ENCODE measurements at regions not wholly inside any gene's neighbourhood (a gene's known extent, or its start where the extent isn't known, plus 50 kb on each side); places are given as distances from the start of the nearest gene placed in this dataset.

- no peak for DNase-seq (ENCODE audit: low spot score)
Measured at GRCh38 chr21:24729568-24729967, 877.7 kb downstream of the MRPL39 start.

DNA sequence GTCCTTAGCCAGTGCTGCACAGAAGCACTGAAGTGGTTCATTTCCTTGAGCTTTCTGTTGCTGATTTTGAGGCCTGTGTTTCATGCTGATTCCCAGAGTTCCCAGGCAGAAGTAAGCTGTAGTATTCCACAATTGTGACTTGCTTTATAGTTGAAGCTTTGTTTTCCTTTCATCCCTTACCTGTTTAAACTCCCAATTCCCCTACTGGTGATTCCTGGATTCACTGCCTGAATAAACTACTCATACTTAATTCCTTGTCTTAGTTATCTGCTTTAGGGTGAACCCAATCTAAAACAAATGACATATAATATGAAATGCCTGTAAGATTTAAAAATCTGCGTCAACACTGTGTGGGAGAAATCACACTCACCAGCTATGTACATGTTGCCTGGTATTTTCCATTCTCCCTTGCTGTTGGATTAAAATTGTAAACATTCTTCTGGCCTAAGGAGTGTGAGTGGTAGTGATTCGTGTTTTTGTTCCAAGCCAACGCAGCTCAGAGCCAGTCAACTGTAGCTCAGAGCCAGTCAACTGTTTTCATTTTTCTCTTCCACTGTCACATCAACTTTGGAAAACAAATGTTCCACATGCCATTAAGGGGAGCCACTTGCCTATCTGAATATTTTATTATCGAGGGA lies 879.4 kb downstream of the MRPL39 start:
- DNase-seq (ENCODE audit: low spot score) = no peak

- no peak for DNase-seq (ENCODE audit: low spot score)
Measured at GRCh38 chr21:24716281-24716918, 890.9 kb downstream of the MRPL39 start.

DNA sequence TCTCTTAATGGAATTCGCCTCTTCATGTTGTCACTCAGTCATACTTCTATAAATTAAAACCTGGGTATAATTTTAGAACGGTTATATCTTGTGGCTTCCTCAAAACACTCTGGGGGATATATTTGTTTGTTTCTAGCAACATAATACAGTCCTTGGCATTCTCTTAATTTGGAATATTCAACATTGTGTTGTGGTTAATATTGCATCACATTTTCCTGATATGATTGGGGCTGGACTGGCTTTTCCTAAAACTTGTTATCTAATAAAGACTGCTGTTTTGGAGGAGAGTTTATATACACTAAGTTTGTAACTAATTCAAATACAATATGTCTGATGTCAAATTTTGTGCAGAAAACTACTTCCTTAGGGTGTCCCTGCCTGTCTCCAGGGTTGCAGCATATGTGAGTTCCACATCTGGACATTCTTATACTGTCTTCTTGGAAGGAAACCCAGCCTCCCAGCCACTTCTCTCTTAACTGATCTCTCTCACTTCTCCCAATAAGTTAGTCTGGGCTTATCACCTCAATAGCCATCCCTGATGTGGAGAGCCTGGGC lies 892.6 kb downstream of the MRPL39 start:
- no peak for DNase-seq (ENCODE audit: low spot score)

DNA sequence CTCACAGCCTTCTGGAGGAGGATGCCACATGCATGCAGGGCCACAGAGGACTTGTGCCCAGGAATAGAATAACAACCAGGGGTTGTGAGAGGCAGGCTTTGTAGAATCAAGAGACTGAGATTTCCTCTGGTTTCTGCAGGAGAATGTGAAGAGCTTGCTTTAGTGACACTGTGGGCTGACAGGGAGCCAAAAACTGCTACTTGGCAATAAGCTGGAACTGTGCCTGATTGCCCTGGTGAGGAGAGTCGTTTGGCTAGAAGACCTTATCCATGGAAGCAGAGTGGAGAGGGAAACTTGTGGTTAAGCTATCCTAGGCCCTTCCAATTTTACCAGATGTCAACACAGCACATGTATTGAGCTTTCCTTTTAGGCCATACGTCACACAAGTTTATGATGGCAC lies 902.1 kb downstream of the MRPL39 start:
- no peak for DNase-seq (ENCODE audit: low spot score)

DNA sequence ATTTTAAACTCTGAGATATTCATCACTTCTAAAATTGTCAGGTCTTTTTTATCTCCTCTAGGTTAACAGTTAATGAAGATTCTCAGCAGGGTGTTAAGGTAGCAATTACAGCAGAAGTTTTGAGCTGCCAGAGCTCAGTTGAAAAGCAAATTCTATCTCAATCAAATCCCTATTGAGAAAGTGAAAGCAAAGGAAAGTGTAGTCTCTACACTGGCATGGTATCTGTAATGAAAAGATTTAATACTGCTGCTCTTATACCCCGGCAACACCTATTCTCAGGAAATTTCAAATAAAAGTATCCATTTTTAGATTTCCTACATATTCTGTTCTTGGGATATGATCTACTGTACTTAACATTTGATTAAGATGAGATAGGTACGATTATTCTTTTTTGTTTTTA lies 913.5 kb downstream of the MRPL39 start:
- DNase-seq (ENCODE audit: low spot score) = no peak

DNA sequence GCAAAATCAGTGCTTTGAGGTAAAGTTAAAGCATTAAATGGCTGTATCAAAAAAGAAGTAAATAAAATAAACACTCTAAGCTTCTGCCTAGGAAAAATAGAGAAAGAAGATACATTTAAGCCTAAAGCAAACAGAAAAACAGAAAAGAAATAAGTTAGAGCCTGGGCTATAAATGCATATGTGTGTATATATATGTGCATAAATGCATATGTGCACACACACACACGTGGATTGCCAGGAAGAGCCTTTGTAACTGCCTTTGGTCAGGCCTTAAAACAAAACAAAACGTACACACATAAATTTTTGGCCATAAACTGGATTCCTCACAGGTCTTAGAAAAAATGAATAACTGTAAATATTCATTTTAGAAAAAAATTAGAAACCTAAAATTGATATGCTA lies 925.8 kb downstream of the MRPL39 start:
- DNase-seq (ENCODE audit: low spot score) = no peak

DNA sequence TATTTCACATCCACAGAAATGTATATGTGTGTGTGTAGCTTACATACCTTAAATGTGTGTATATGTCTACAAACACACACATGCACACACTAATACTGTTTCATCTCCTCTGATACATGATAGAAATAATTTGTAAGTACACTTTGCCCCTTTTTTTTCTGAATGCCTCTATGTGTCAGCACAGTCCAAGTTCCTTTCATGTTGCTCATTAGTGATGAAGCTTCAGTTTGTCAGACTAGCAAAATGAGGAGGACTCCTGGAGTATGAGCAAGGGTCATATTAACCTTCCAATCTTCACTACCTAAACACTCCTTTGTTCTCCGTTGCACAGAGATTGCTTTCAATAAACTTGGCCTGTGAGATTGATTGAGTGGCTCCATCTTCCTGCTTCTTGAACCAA lies 935.4 kb downstream of the MRPL39 start:
- no peak for DNase-seq (ENCODE audit: low spot score)

DNA sequence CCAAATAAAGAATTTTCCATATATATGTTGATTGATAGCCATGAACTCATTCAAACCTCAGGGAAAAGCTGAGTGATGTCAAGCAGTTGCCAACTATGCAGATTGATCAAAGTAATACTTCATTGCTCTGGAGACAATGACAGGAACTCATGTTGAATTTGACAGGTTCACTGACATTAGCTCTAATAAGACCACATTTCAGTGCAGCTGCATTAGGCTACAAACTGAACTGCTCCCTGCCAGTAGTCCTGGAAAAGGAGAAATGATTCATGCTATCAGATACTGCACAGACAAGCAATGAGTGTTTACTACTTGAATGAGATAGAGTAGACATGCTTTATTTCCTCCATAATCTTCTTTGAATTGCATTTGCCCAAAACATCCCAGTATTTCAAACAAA lies 948.4 kb downstream of the MRPL39 start:
- DNase-seq (ENCODE audit: low spot score) = no peak

GRCh38 chr21:24658026-24658425 lies 949.3 kb downstream of the MRPL39 start:
- DNase-seq (ENCODE audit: low spot score) = no peak

GRCh38 chr21:24649691-24650090 lies 957.6 kb downstream of the MRPL39 start:
- DNase-seq (ENCODE audit: low spot score) = no peak

DNA sequence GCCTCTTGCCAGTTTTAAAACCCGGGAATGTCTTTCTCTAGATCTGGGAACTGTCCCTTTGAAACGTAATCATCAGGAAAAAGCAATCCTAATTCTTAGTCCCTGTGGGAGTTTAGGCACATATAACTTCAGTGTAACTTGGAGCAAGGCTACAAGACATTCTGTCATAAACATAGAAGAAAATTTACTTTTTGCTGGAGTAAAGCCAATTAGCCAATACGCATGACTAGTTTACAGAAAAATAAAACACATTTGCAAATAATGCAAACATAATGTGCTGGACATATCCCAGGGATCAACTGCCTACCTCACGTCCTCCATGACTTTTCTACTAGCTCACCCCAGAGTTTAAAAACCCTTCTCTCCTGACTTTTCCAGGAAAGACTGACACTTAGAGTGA lies 970.6 kb downstream of the MRPL39 start:
- no peak for DNase-seq (ENCODE audit: low spot score)

GRCh38 chr21:24634749-24635148 lies 972.5 kb downstream of the MRPL39 start:
- DNase-seq (ENCODE audit: low spot score) = no peak

GRCh38 chr21:24628536-24628935 lies 978.7 kb downstream of the MRPL39 start:
- DNase-seq (ENCODE audit: low spot score) = no peak

GRCh38 chr21:24628046-24628445 lies 979.2 kb downstream of the MRPL39 start:
- DNase-seq (ENCODE audit: low spot score) = no peak

- DNase-seq (ENCODE audit: low spot score) = no peak
Measured at GRCh38 chr21:24617819-24618218, 989.5 kb downstream of the MRPL39 start.

- no peak for DNase-seq (ENCODE audit: low spot score)
Measured at GRCh38 chr21:24594082-24594481, 1013.2 kb downstream of the MRPL39 start.

- DNase-seq (ENCODE audit: low spot score) = no peak
Measured at GRCh38 chr21:24590261-24590660, 1017.0 kb downstream of the MRPL39 start.

DNA sequence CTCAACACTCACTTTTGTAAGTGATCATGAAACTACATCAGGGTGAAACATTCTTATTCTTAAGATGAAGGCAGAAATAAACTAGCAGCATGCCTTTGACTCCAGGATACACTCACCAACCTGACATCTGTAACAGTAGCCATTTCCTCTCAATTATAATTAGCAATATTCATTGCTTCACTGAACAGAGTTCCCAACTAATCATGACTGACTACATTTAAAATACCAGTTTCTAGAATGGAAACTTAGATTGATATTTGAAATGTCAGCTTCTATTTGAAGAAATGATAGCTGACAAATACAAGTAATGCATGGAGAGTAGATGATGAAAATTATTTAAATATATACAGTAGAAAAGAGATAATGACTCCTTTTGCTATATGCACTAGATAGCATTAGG lies 1023.8 kb downstream of the MRPL39 start:
- no peak for DNase-seq (ENCODE audit: low spot score)

GRCh38 chr21:24577301-24577700 lies 1030.0 kb downstream of the MRPL39 start:
- DNase-seq (ENCODE audit: low spot score) = no peak

DNA sequence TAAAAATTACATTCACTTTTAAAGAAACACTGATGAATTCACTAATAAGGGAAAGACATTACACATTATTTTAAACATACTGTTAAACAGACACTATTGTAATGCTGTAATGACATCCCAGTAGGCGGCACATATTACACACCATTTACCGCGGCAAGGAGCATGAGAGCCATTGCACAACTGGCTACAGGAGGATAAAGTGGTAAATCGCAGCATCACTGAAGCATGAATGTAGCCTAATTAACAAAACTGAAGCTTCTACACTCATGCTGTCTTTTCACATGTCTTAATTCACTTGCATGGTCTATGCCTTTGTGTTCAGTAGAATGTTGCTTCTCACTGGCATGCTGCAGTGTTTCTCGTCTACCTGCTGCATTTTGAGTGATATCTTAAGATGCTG lies 1046.0 kb downstream of the MRPL39 start:
- DNase-seq (ENCODE audit: low spot score) = no peak

GRCh38 chr21:24552491-24552890 lies 1054.8 kb downstream of the MRPL39 start:
- no peak for DNase-seq (ENCODE audit: low spot score)

GRCh38 chr21:24545807-24546361 lies 1061.4 kb downstream of the MRPL39 start:
- no peak for DNase-seq (ENCODE audit: low spot score)
